Prostate gland (tissue), 2 donors: ENCODE measurements at regions not wholly inside any gene's neighbourhood (a gene's known extent, or its start where the extent isn't known, plus 50 kb on each side); places are given as distances from the start of the nearest gene placed in this dataset.

ENCODE experiments used
- POLR2AphosphoS5 ChIP-seq: sonication (generic); formaldehyde crosslinking; IDR thresholded peaks from one replicate; pipeline ENCODE4 v1.6.1; 2017; ENCODE audit warnings: antibody characterized with exemption
- TF ChIP-seq, protein P1 (sequence below), 4 experiments: fragments of 200-600 bp in 2 of 4; fragments of 450-650 bp in 2 of 4; sonication (generic) in 2 of 4; IDR thresholded peaks; 1 replicate in 3 of 4; 2 replicates in 1 of 4; pipeline ENCODE4 v1.5.1; 2016 to 2019; ENCODE audit warnings: antibody characterized with exemption in 4 of 4, mild to moderate bottlenecking in 2 of 4, moderate library complexity in 2 of 4

GRCh38 chr10:2326411-2326810 is 589.1 kb upstream of the ADARB2 start:
- TF ChIP-seq, protein P1, sequence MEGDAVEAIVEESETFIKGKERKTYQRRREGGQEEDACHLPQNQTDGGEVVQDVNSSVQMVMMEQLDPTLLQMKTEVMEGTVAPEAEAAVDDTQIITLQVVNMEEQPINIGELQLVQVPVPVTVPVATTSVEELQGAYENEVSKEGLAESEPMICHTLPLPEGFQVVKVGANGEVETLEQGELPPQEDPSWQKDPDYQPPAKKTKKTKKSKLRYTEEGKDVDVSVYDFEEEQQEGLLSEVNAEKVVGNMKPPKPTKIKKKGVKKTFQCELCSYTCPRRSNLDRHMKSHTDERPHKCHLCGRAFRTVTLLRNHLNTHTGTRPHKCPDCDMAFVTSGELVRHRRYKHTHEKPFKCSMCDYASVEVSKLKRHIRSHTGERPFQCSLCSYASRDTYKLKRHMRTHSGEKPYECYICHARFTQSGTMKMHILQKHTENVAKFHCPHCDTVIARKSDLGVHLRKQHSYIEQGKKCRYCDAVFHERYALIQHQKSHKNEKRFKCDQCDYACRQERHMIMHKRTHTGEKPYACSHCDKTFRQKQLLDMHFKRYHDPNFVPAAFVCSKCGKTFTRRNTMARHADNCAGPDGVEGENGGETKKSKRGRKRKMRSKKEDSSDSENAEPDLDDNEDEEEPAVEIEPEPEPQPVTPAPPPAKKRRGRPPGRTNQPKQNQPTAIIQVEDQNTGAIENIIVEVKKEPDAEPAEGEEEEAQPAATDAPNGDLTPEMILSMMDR (IDR thresholded peaks at IDR 0.05), result no peak
- TF ChIP-seq POLR2AphosphoS5, result no peak
